GM19240 (cell line): ENCODE measurements at regions not wholly inside any gene's neighbourhood (a gene's known extent, or its start where the extent isn't known, plus 50 kb on each side); places are given as distances from the start of the nearest gene placed in this dataset.
"Not testable (repeated sequence)": the region's sequence is repeated elsewhere in the genome, so short reads cannot be mapped to it uniquely, and the experiment has no call there.

ENCODE experiments used
- DNase-seq: peaks from one replicate; pipeline ENCODE4 v3.0.0; 2011; ENCODE audit warnings: low spot score; ENCODE audit not compliant: insufficient read length

DNA sequence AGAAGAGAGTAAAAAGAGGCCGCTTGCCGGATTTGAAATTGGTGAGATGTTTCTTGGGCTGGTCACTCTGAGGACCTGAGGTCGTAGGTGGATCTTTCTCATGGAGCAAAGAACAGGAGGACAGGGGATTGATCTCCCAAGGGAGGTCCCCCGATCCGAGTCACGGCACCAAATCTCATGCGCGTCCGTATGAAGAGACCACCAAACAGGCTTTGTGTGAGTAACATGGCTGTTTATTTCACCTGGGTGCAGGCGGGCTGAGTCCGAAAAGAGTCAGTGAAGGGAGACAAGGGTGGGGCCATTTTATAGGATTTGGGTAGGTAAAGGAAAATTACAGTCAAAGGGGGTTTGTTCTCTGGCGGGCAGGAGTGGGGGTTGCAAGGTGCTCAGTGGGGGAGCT is 803.6 kb upstream of the ID2 start:
- not testable (repeated sequence) for DNase-seq

DNA sequence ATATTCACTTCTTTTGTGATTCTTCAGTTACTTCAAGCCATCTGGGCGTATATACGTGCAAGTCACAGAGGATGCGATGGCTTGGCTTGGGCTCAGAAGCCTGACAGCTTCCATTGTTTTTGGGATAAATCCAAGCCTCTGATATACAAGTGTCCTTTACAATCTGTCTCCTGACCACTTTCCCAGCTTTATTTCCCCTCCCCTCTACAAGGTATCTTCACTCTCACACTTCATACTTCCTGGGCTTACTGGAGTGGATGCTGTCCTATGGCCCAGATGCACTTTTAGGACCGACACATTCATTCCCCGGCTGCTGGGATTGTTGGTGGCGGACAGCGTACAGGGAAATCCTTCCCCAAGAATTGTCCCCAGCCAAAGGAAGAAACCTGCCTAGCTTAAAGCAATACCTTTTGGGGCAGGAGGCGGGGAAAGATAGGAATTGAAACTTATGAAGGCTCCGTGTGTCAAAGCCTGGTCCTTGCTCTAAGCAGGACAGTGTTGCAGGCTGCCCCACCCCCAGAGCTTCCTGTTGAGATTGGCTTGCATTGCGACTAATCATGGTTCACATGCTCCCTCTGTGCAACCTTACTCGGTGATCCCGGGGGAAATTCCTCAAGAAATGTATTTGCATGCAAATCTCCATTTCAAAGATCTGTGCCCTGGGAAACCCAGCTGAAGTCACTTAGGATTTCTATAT is 802.9 kb upstream of the ID2 start:
- DNase-seq, result no peak

DNA sequence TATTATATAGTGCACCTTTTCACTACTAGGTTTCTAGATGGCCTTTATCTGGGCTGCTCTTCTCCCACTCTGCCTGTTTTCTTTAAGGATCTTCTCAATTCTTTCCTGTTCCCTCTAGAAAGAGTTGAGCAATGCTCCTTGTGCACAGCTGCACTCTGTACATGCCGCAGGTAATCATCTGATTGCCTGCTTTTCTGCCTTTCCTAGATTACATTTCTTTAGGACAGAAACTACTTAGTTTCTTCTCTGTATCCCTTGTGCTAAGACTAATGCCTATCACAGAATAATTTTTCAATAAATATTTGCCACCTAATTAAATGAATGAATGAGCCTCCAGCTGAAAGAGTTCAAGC is 802.4 kb upstream of the ID2 start:
- no peak for DNase-seq

DNA sequence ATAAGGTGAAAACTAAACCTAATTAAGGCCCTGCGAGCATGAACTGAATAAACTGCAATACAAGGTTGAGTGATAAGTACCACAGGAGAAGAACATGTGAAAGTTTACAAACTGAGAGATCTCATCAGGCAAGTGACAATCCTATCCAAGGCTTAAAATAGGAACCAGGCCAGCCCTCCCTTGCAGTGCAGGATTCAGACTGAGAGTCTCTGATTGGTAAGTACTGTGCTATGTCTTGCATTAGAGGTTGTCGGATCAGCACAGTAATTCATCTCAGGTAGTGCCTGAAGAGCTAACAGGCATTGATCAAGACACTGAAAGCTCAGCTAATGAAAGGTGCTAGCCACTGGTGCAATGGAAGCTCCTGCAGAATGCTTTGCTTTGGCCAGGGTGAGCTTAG is 801.7 kb upstream of the ID2 start:
- no peak for DNase-seq

DNA sequence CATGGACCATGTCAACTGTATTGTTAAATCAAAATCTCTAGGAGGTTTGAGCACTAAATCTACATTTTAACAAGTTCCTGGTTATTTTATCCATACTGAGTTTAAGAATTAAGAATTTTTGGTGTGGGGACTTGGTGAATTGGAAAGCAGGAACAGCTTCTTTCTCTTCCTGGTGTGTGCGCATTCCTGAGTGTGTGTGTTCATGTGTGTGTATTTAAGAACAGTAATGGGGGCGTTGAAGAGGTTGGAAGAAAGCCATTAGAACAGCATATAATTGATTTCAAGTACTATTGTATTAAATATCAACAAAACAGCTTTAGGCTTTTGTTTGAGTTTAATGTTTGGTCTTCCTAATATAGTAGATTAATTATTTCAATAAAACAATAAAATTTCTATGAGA is 801.3 kb upstream of the ID2 start:
- DNase-seq, result no peak

DNA sequence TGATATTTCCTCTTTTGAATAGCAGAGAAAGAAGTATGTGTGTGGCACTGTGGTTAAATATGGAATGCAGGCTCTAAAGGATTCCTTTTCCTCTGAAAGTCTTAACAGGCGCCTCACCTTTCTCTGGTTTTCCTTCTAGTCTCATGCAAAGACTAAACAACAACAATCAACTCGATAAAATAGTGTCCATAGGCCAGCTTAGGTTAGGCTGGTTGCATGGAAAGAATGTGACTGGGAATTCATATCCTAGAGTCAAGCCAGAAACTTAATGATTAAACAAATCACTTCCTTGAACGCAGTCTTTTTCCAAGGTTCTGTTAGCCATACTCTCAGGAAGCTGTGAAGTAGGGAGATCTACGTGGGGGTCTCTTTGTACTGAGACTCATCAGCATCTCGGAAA is 800.8 kb upstream of the ID2 start:
- DNase-seq, result no peak

DNA sequence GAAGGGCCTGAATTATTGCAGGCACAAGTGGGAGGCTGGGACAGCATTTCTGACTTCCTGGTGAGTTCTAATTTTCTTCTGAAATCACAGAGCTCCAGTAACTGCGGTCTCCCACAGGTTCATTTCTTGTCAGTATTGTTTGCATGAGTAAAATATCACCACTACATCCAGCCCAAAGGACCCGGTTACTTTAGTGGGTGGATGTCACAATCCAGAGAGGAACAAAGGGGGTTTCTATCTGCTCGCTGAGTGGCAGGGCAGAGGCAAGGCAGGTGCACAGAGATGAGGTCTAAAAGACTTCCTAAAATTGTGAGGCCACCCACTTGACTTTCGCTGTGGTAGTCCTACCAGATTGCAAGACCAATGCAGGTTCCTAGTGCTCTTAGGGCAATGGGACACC is 800.4 kb upstream of the ID2 start:
- DNase-seq, result no peak

DNA sequence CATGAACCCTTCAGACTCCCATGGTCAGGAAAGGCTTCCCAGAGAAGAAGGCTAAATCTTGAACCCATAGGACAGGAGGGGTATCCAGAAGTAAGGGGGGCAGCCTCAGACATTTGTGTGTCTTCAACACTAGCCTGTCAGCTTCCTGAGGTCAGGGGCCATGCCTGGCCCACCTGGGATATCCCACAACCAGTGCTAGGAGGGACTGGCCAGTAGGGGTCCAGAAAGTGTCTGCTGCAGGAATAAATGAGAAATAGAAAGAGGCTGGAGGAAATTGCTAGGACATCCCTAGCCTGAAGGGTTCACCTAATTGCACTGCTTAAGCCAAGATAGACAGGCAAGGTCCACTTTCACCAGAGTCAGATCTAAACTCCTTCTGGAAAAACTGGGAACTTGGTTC is 799.6 kb upstream of the ID2 start:
- DNase-seq, result no peak

DNA sequence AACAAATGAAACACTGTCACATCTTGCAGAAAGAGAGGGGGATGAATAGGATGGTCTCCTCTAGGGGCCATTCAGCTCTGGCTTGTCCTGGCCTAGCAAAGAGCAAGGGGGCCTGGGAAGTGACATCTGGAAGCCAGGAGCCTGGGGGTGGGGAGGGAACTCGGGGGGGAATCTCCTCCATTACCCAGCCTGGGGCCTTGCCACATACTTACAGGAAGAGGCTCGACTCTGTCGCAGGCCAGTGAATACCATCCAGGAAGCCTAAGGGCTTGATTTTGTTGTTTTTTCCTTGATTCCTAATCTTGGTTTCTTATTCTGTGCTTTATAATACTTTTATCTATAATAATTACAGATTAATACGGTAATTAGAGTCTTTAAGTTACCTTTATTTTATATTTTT is 797.5 kb upstream of the ID2 start:
- DNase-seq, result no peak

DNA sequence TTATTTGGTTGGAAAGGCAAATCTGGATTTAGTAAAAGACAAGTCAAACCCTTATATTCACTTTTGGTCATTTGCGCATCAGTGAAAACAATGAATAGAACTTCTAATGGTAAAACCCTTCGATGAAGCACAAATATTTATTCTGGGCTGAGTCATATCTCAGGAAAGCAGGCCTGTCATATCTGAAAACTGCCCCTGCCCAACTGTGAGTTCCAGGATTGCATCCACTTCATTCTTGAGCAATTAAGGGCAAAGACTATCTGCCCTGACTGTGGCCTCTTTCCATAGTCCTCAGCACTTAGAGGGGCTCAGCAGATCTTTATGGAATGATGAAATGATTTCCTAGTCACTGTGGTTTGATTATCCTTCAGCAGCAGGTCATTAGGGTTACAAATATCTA is 795.2 kb upstream of the ID2 start:
- DNase-seq, result no peak

DNA sequence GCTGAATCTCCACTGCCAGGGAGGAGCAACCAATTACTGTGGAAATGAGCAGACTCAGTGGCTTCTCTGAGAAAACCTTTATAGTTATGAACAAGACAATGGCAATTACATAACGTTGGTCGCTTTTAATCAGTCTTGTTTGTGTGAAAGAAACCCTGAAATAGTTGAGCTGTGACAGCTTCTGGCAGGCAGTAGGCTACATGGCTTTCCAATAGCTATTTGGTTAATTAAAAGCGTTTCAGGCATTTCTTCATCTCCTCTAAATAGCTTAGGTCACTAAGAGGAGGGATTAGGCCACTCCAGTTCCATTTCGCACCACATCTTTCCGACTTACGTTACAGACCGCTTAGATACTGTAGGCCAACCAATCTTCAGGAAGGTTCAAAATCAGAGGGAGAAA is 794.4 kb upstream of the ID2 start:
- no peak for DNase-seq

DNA sequence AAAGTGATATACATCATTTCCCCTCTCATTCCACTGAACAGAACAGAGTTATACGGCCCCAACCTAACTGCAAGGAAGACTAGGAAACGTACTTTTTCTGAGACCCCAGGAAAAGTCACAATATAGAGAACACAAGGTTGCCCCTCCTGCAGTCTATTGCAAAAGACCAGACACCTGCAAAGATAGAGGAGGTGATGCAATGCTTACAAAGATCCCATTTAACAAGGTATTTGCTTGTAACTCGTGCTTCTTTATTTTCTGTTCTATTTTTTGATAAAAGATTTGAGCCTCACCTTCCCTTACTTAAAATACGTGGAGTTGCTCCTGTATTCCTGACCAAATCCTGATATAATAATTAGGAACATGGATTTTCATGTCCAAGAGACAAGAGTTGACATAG is 793.0 kb upstream of the ID2 start:
- no peak for DNase-seq

DNA sequence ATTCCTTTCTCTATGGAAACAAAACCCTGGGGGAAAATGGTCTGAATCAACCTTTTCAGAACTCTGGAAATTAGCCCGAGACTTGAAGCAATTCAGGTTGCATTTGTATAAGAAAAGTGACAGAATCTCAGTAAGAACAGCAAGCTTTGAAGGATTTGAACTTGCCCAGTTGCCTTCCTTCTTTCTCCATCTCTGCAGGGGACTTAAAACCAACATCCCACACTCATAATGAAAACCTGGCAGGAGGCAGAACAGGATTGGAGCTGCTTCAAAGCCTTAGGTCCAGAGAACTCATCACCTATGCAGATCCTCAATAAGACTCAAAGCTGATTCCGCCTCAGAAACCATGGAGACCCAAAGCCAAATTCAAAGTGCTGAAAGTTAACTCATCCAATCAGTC is 790.5 kb upstream of the ID2 start:
- no peak for DNase-seq

DNA sequence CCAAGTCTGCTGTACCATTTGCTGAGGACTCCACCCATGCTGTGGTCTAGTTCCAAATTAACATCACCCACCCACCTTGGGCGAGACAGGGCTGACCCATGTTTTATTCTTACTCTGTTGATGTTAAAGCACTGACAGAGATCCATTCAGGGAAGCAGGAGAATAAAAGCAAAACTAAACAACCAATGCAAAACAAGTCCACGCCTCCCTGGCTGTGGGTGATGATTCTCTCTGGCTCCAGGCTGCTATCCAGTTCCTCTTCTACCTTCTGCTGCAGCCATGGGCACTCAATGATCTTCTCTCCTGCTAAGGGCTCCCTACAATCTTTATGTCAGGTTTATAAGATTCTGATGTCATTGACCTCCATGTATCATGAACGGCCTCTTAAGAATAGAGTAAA is 786.6 kb upstream of the ID2 start:
- DNase-seq, result no peak

DNA sequence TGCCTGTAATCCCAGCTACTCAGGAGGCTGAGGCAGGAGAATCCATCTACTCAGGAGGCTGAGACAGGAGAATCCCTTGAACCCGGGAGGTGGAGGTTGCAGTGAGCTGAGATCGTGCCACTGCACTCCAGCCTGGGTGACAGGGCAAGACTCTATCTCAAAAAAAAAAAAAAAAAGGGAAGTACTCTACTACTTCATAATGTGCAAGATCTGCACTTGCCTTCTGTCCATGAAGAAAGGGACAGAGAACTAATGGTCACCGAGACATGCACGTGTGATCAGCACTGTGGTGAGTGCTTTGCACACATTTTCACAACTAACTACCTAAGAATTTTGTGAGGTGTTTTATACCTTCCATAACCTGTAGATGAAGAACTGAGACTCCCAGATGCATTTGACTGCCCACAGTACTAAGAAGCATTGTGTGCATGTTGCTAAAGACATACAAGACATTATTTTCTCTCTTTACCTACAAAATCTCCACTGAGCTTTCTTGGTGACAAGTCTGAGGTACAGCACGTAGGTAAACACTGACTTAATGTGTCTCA is 784.8 kb upstream of the ID2 start:
- DNase-seq, result no peak

DNA sequence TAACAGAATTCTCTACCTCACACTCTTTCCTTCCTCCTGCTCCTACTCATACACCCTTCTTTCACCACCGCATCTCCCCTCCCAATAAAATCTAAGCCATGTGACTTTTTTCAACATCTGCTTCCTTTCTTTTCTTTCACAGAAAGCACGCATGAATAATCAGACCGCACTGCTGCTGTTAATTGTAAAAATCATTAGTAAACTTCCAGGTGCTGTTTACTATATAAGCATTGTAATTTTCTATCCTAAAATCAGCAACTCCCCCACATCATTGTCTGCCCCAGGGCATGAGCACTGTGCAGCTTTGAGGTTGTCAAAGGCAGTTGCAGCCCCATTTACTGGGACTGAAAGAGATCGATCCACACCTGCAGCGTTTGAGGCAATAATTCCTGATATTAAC is 782.6 kb upstream of the ID2 start:
- no peak for DNase-seq

DNA sequence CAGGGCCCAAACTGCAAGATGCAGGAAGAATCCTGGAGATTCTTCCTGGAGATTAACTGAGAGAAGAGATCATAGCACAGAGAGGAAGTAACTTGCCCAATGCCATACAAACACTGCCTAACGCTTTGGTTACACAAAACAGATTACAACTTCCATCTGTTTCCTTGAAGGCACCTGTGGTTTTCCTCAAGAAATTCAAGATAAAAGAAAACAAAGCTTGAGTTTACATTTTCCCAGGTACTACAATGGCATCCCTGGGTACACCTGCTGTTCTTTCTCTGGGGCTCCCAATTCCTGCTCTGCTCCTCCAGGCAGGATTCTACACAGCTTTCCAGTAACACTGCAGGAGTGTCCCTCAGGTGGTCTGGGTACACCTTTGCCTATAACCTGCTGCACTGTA is 781.9 kb upstream of the ID2 start:
- DNase-seq, result no peak

DNA sequence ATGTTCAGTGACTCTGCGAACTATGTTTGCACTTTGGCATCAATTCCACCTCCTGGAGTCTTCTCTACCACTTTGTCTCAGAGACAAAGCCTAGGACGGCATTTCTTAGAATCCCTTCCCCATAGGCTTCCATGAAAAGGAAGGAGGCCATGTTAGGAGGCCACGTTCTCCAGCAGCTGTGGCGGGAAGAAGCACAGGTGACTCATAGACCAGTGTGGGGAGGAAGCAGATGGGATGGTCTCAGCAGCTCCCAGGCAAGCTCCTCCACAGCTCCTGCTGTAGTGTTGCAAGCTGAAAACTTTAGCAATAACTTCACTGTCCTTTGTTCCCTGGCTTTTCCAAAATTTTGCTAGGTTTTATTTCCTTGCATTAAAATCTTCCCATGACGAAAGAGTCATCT is 781.3 kb upstream of the ID2 start:
- no peak for DNase-seq

DNA sequence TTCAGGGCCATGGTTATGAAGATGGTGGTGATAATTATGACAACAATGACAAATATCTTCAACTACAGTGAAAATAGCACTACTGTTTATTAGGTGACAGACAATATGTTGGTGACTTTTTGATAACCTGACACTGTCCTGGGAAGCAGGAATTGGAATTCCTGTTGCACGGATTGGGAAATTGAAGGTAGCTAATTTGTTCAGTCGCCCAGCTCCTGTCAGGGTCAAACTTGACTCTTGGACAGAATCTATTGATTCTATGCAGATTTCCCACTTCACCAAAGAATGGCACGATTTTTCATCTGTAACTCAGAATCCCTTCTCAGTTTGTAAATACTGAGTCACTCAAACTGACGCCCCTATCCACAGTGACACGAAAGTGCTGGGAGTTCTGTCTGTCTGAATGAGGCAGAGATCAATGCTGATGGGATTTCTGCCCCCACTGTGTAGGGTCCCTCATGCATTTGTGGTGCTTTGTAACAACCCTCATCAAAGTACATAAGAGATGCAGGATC is 779.5 kb upstream of the ID2 start:
- no peak for DNase-seq

DNA sequence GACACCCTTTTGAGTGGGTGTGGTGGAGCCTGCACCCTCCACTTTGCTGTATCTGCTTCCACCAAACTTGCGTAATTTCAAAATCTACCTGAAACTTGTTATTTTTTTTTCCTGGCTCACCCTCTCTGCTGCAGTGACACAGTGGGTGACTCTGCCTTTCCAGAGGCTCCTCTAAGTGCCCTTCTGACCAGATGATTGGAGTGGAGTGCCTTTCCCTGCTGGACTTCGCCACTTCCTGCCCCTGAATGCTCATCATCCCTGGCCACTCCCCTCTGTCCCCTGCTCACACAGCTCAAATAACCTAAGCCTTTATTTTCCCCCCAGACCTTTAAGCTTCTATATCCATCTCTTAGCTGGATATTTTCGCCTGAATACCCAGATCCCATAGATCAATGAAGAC is 777.5 kb upstream of the ID2 start:
- DNase-seq, result no peak

DNA sequence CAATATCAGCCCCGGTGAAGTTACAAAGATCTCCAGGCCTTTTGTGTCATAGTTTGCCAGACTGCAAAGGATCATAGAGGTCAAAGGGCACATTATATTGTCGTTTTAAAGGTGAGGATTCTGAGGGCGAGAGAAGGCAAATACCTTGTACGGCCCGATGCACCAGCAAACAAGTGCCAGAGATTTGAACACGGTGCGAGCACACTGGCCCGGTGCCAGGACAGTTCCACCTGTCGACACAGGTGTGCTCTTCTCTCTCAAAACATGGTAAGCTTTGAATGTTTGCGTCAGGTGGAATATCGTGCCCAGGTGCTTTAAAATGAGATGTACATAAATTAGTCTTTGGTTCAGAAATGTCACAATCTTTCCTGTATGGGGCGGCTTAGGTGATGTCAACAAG is 776.1 kb upstream of the ID2 start:
- DNase-seq, result no peak

DNA sequence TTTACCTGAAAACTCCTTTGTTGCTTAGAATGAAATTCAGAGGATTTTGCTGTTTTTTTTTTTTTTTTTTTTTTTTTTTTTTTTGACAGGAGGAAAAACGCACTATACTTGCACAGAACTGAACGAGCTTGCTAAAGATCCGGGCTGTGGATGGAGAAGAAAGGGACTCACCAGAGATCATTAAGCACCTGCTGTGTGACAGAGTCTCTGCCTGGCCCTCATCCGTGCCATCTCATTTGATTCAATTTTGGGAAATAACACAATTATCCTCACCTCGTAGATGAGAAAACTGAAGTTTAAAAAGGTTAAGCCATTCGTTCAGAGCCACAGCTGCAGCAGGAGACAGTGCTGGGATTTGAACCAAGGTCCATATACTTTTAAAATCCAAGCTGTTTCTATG is 775.4 kb upstream of the ID2 start:
- no peak for DNase-seq

DNA sequence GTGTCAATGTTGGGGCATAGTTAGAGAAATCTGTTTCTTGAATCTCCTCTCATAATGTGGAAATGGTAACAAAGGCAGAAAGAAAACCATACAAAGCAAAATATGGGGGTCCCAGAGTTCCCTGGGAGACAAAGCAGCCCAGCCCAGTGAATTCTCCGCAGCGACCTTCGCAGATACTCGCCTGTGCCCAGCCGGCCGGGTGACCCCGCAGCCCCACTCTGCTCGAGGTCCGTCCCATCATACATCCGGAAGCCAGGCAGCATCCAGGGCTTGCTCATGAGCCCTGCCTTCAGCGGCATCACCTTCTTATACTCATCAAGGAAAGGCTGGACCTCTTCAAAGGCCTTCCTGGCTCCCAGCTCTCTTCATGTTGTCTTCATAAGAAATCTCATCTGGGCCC is 774.8 kb upstream of the ID2 start:
- DNase-seq, result no peak

DNA sequence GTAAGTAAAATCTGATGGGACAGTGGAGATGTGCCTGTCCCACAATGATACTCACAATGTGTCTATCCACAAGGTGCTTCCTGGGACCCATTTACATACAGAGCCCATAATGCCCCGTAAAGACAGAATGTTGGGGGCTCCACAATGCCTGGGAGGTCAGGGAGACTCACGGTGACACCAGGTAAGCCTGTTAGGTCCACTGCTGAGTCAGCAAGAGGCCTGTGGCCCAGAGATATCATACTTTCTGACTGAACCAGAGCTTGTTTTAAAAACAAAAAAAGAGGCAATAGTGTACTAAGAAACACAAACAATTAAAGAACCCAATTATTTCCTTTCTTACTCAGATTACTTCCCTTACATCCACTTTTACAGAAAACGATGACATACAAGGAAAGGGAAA is 771.1 kb upstream of the ID2 start:
- no peak for DNase-seq
